HG03108 (cell line): ENCODE measurements at regions not wholly inside any gene's neighbourhood (a gene's known extent, or its start where the extent isn't known, plus 50 kb on each side); places are given as distances from the start of the nearest gene placed in this dataset.
"Not testable (repeated sequence)": the region's sequence is repeated elsewhere in the genome, so short reads cannot be mapped to it uniquely, and the experiment has no call there.

Source experiments
- ATAC-seq: cut with Tn5 transposase; IDR thresholded peaks from one replicate; pipeline ENCODE4 v1.9.1; 2021; ENCODE audit warnings: moderate library complexity; ENCODE audit not compliant: unreplicated experiment

- ATAC-seq, result no peak
Observed at GRCh38 chr5:110275878-110276277, 450.6 kb downstream of the TMEM232 start.

GRCh38 chr5:110278449-110278848 lies 448.0 kb downstream of the TMEM232 start:
- not testable (repeated sequence) for ATAC-seq

GRCh38 chr5:110284121-110284520 lies 442.4 kb downstream of the TMEM232 start:
- ATAC-seq, result not testable (repeated sequence)

GRCh38 chr5:110288766-110289511 lies 437.5 kb downstream of the TMEM232 start:
- no peak for ATAC-seq

- no peak for ATAC-seq
Observed at GRCh38 chr5:110289512-110289810, 437.0 kb downstream of the TMEM232 start.

- ATAC-seq, result no peak
Observed at GRCh38 chr5:110290542-110290941, 435.9 kb downstream of the TMEM232 start.

- ATAC-seq, result no peak
Observed at GRCh38 chr5:110294281-110294680, 432.2 kb downstream of the TMEM232 start.

GRCh38 chr5:110297152-110297670 lies 429.3 kb downstream of the TMEM232 start:
- no peak for ATAC-seq

- ATAC-seq, result no peak
Observed at GRCh38 chr5:110304176-110304575, 422.3 kb downstream of the TMEM232 start.

- no peak for ATAC-seq
Observed at GRCh38 chr5:110306650-110307049, 419.8 kb downstream of the TMEM232 start.

- ATAC-seq, result no peak
Observed at GRCh38 chr5:110309222-110309621, 417.2 kb downstream of the TMEM232 start.

- ATAC-seq, result not testable (repeated sequence)
Observed at GRCh38 chr5:110316566-110316965, 409.9 kb downstream of the TMEM232 start.

- ATAC-seq, result no peak
Observed at GRCh38 chr5:110321117-110321516, 405.4 kb downstream of the TMEM232 start.

GRCh38 chr5:110323357-110323756 lies 403.1 kb downstream of the TMEM232 start:
- ATAC-seq, result no peak

- no peak for ATAC-seq
Observed at GRCh38 chr5:110323832-110324231, 402.6 kb downstream of the TMEM232 start.

GRCh38 chr5:110324876-110325275 lies 401.6 kb downstream of the TMEM232 start:
- no peak for ATAC-seq

GRCh38 chr5:110329955-110330525 lies 396.4 kb downstream of the TMEM232 start:
- no peak for ATAC-seq

GRCh38 chr5:110333384-110333783 lies 393.1 kb downstream of the TMEM232 start:
- ATAC-seq, result no peak

- ATAC-seq, result no peak
Observed at GRCh38 chr5:110335361-110336066, 391.0 kb downstream of the TMEM232 start.

- ATAC-seq, result no peak
Observed at GRCh38 chr5:110338341-110339083, 388.0 kb downstream of the TMEM232 start.

GRCh38 chr5:110339399-110339798 lies 387.1 kb downstream of the TMEM232 start:
- ATAC-seq, result no peak
